Calu3 (cell line): ENCODE measurements at regions not wholly inside any gene's neighbourhood (a gene's known extent, or its start where the extent isn't known, plus 50 kb on each side); places are given as distances from the start of the nearest gene placed in this dataset.

Experiments used
- BruUV-seq: library from RNA; stranded (reverse); fragments of 400-500 nt; replicated peaks from 2 replicates; lab custom pipeline; 2021; lab: Mats Ljungman, UMichigan
- CTCF ChIA-PET: fragments of 300-600 bp; sonication (Branson Sonifier 250); formaldehyde crosslinking; loops from one replicate; lab custom pipeline; 2022; ENCODE audit warnings: antibody characterized with exemption; lab: Charles Lee
- DNase-seq: peaks from one replicate; pipeline ENCODE4 v3.0.0; 2022
- H3K27ac Mint-ChIP-seq: one replicate; pipeline ENCODE4 v1.8.0; 2022; ENCODE audit warnings: mixed read lengths; ENCODE audit not compliant: unreplicated experiment
- H3K27me3 Mint-ChIP-seq: one replicate; pipeline ENCODE4 v1.8.0; 2022; ENCODE audit warnings: mixed read lengths; ENCODE audit not compliant: unreplicated experiment
- H3K36me3 Mint-ChIP-seq: one replicate; pipeline ENCODE4 v1.8.0; 2022; ENCODE audit warnings: mild to moderate bottlenecking, moderate library complexity, mixed read lengths; ENCODE audit not compliant: insufficient read depth, unreplicated experiment
- H3K4me1 Mint-ChIP-seq: one replicate; pipeline ENCODE4 v1.8.0; 2022; ENCODE audit warnings: mild to moderate bottlenecking, low read depth, mixed read lengths; ENCODE audit not compliant: unreplicated experiment
- H3K4me3 Mint-ChIP-seq: one replicate; pipeline ENCODE4 v1.8.0; 2022; ENCODE audit warnings: mild to moderate bottlenecking, low read depth, moderate library complexity, mixed read lengths; ENCODE audit not compliant: unreplicated experiment
- H3K9me3 Mint-ChIP-seq: one replicate; pipeline ENCODE4 v1.8.0; 2022; ENCODE audit warnings: low read depth, mixed read lengths; ENCODE audit not compliant: unreplicated experiment
- intact Hi-C: fragments of 100-400 bp; cut with micrococcal nuclease; formaldehyde crosslinking; loops from one replicate; pipeline ENCODE4 v1.10.0; 2022; ENCODE audit not compliant: unreplicated experiment
- TF ChIP-seq, protein P1 (sequence below): fragments of 200-600 bp; IDR thresholded peaks from one replicate; pipeline ENCODE4 v1.8.0; 2022; ENCODE audit warnings: antibody characterized with exemption; ENCODE audit not compliant: unreplicated experiment

DNA sequence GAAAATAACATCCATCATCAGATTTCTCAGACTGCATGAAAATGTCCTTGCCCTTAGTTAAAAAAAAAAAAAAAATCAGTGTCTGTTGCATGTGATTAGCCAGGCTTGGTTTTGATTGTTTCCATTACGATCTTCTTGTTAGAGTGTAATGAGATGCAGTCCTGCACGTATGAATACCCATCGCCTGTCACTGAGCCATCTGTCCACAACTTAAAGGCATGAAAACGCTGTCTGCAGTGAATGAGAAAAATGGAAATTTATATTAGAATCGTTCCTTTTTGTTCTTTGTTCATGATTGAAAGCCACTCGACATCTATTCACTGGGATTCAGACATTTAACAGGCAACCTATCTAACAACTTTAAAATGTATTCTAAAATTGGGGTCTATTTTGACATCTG lies 521.7 kb upstream of the SPHKAP start:
- no TSS peak for BruUV-seq
- H3K9me3 Mint-ChIP-seq = peaks cover 3% of the 10 kb centered on the region
- no peak overlapping the region for H3K27ac Mint-ChIP-seq
- no peak for DNase-seq
- no peaks in the 10 kb centered on the region for H3K27me3 Mint-ChIP-seq
- H3K36me3 Mint-ChIP-seq = no peaks in the 10 kb centered on the region
- TF ChIP-seq, protein P1, sequence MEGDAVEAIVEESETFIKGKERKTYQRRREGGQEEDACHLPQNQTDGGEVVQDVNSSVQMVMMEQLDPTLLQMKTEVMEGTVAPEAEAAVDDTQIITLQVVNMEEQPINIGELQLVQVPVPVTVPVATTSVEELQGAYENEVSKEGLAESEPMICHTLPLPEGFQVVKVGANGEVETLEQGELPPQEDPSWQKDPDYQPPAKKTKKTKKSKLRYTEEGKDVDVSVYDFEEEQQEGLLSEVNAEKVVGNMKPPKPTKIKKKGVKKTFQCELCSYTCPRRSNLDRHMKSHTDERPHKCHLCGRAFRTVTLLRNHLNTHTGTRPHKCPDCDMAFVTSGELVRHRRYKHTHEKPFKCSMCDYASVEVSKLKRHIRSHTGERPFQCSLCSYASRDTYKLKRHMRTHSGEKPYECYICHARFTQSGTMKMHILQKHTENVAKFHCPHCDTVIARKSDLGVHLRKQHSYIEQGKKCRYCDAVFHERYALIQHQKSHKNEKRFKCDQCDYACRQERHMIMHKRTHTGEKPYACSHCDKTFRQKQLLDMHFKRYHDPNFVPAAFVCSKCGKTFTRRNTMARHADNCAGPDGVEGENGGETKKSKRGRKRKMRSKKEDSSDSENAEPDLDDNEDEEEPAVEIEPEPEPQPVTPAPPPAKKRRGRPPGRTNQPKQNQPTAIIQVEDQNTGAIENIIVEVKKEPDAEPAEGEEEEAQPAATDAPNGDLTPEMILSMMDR = no peak
- no peak overlapping the region for H3K4me3 Mint-ChIP-seq
- no peaks in the 10 kb centered on the region for H3K4me1 Mint-ChIP-seq
- CTCF ChIA-PET = interaction anchor here (0.7 kb wide), 2 partner anchors 697 to 888 kb away, joined by 3 read pairs; no protein-coding TSS in a partner anchor
- intact Hi-C loops = no loop called here

DNA sequence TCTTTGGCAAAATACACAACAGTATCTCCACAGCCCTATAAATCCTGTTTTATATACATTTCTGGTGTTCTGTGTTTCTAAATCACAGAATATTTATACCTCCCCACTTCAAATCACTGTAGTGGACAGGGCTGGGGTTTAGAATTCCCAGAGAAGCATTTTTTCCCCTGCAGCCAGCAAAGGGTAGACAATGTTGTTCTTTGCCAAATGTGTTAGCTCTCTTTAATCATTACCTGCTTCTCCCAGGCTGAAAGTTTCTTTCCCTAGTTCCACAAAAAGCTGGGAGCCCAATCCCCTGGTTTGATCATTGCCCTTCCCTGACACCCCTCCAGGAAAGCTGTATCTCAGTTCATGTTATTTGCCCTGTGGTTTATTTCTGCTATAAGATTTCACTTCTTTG lies 520.0 kb upstream of the SPHKAP start:
- no peak for DNase-seq
- no peaks in the 10 kb centered on the region for H3K36me3 Mint-ChIP-seq
- H3K9me3 Mint-ChIP-seq = no peaks in the 10 kb centered on the region
- CTCF ChIA-PET = no interaction called here
- no peak overlapping the region for H3K27ac Mint-ChIP-seq
- TF ChIP-seq, protein P1 = no peak
- H3K4me1 Mint-ChIP-seq = no peaks in the 10 kb centered on the region
- BruUV-seq = no TSS peak
- intact Hi-C loops = no loop called here
- H3K27me3 Mint-ChIP-seq = no peaks in the 10 kb centered on the region
- H3K4me3 Mint-ChIP-seq = no peak overlapping the region

DNA sequence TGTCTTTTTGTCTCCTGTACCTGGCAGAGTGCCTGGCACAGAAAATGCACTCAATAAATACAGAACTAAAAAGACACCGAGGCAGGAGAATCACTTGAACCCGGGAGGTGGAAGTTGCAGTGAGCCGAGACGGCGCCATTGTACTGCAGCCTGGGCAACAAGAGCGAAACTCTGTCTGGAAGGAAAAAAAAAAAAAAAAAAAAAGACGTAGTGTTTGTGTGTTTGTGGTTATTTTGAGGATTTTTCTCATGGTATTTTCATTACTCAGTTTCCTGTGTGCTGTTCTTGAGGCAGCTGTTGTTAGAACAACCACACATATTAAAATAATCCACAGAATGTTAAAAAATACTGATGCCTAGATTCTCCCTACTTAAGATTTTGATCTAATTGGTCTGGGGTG lies 519.2 kb upstream of the SPHKAP start:
- intact Hi-C loops = no loop called here
- no peaks in the 10 kb centered on the region for H3K4me1 Mint-ChIP-seq

DNA sequence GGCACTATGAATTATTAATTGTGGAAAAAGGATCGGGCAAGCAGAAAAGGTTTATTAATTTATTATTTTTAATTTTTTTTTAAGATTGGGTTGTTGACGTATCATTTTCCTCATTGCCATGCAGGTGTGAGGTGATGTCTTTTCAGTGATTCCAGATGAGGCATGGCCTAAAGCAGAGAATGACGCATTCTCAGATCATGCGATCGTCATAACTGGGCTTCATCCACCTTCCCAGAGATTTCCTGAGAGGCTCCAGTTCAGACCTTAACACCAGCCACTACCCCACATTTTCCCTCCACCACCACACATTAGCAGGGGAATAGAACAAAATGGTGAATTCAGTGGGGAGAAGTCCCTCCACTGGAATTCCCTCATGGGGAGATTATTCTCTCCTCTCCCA lies 518.4 kb upstream of the SPHKAP start:
- no peaks in the 10 kb centered on the region for H3K4me1 Mint-ChIP-seq
- intact Hi-C loops = no loop called here
- TF ChIP-seq, protein P1 = no peak
- BruUV-seq = no TSS peak
- no peak for DNase-seq
- no peaks in the 10 kb centered on the region for H3K27me3 Mint-ChIP-seq
- H3K27ac Mint-ChIP-seq = no peak overlapping the region
- H3K9me3 Mint-ChIP-seq = no peaks in the 10 kb centered on the region
- H3K36me3 Mint-ChIP-seq = no peaks in the 10 kb centered on the region
- H3K4me3 Mint-ChIP-seq = no peak overlapping the region
- CTCF ChIA-PET = no interaction called here

More for the DNA sequence above, 519.2 kb upstream of the SPHKAP start:
- DNase-seq = no peak
- Mint-ChIP-seq H3K4me3 (no peak overlapping the region), H3K27me3 (no peaks in the 10 kb centered on the region), H3K9me3 (no peaks in the 10 kb centered on the region), H3K36me3 (no peaks in the 10 kb centered on the region), H3K27ac (no peak overlapping the region)
- BruUV-seq = no TSS peak
- TF ChIP-seq, protein P1 = no peak
- CTCF ChIA-PET = no interaction called here
